ENCODE measurements at regions not wholly inside any gene's neighbourhood (a gene's known extent, or its start where the extent isn't known, plus 50 kb on each side); places are given as distances from the start of the nearest gene placed in this dataset.

DNA sequence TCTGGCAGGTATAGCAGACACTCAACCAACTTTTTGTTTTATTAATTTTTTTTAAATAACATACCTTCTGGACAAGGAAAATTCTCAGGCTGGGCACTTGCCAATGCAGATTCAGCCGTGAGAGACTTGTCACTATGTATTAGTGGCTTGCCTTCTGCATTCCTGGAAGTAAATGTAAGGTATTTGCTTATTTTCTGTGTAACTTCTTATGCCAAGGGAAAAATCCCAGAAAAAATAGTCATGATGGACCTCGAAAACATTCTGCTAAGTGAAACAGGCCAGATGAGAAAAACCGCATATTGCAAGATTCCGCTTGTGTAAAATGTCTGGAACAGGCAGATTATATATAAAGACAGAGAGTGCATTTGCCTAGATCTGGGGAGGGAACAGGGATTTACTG lies 260.3 kb upstream of the DAPK1 start:
- no peak for DNase-seq
- no peak overlapping the region for H4K5ac ChIP-seq (ENCODE audit: insufficient read length, low read depth, low read length)
- no peak overlapping the region for H2AFZ ChIP-seq (ENCODE audit: low read length)
- H3K4me2 ChIP-seq (ENCODE audit: insufficient read depth, insufficient read length, low read length), result no peak overlapping the region
- H2AK5ac ChIP-seq (ENCODE audit: insufficient read length, low read length), result no peak overlapping the region
- no peaks in the 10 kb centered on the region for H3K27me3 ChIP-seq (ENCODE audit: insufficient read depth, low read length)
- H2BK20ac ChIP-seq (ENCODE audit: low read depth, low read length, poor library complexity, severe bottlenecking), result no peak overlapping the region
- no peak overlapping the region for H3K18ac ChIP-seq (ENCODE audit: insufficient read length, low read depth, low read length)
- H2BK15ac ChIP-seq (ENCODE audit: low read depth, low read length), result no peak overlapping the region
- H4K8ac ChIP-seq (replicated peaks; ENCODE audit: insufficient read length, low read depth, low read length), result no peak overlapping the region
- H3K9ac ChIP-seq (ENCODE audit: extremely low read depth, insufficient read length, low read length), result no peak overlapping the region
- no peaks in the 10 kb centered on the region for H4K20me1 ChIP-seq (ENCODE audit: control insufficient read depth, insufficient read depth, insufficient read length)
- no peak overlapping the region for H2BK5ac ChIP-seq (ENCODE audit: insufficient read length, low read length)
- H3T11ph ChIP-seq (ENCODE audit: low read length), result no peak overlapping the region
- H3K23ac ChIP-seq (ENCODE audit: insufficient read length, low read depth, low read length), result no peak overlapping the region
- H2BK12ac ChIP-seq (ENCODE audit: insufficient read length, low read depth, low read length), result no peak overlapping the region
- TF ChIP-seq CTCF (conservative IDR thresholded peaks at IDR 0.05), result no peak
- no peaks in the 10 kb centered on the region for H3K79me2 ChIP-seq (ENCODE audit: insufficient read depth, low read length)
- Mint-ChIP-seq H3K9me3 (no peaks in the 10 kb centered on the region), H3K4me1 (0 out of 4 replicates have a peak, but pooled peaks cover 0 to 2% of the 10 kb centered on the region in 2 experiments), H3K27ac (no peak overlapping the region), H3K27me3 (ENCODE audit: low read depth) (peaks cover 5% of the 10 kb centered on the region; the same call in 1 of the 2 replicates), H3K4me3 (no peak overlapping the region), H3K36me3 (ENCODE audit: insufficient read depth in 1 of 3, low read depth in 3 of 3) (no peaks in the 10 kb centered on the region)
- no peak overlapping the region for H3K14ac ChIP-seq (ENCODE audit: insufficient read depth, low read length)
- H4K91ac ChIP-seq (ENCODE audit: insufficient read length, low read depth, low read length), result no peak overlapping the region
- no peaks in the 10 kb centered on the region for H3K4me1 ChIP-seq (ENCODE audit: insufficient read depth, low read length)
- no peaks in the 10 kb centered on the region for H3K9me3 ChIP-seq (ENCODE audit: control insufficient read depth, low read depth, low read length)
- no peak overlapping the region for H2BK120ac ChIP-seq (ENCODE audit: low read depth, low read length, poor library complexity, severe bottlenecking)
- no CpG with 5 or more reads among the region's 4 CpGs for WGBS (ENCODE audit: extremely low coverage, insufficient read length, low lambda C conversion rate)
- no peak overlapping the region for H3K27ac ChIP-seq (ENCODE audit: insufficient read length, low read depth, low read length)
- H3K23me2 ChIP-seq (ENCODE audit: insufficient read length, low read depth, low read length, poor library complexity, severe bottlenecking), result no peaks in the 10 kb centered on the region
- no peaks in the 10 kb centered on the region for H3K79me1 ChIP-seq (ENCODE audit: insufficient read depth, low read depth, low read length, poor library complexity, severe bottlenecking)
- H3K4ac ChIP-seq (ENCODE audit: low read depth, low read length), result no peak overlapping the region
- no peak overlapping the region for H3K56ac ChIP-seq (ENCODE audit: insufficient read length, low read depth, low read length)
